Endothelial cell of umbilical vein (primary cell): ENCODE measurements at regions not wholly inside any gene's neighbourhood (a gene's known extent, or its start where the extent isn't known, plus 50 kb on each side); places are given as distances from the start of the nearest gene placed in this dataset.

Source experiments
- CTCF ChIP-seq, 2 donors: IDR thresholded peaks; 1 replicate in 1 of 2; 2 replicates in 1 of 2; pipeline ENCODE4 v1.5.1; 2011; ENCODE audit warnings: low read length in 2 of 2, mild to moderate bottlenecking in 2 of 2, moderate library complexity in 2 of 2, control low read depth in 1 of 2, inconsistent platforms in 1 of 2, low read depth in 1 of 2; ENCODE audit not compliant: insufficient read depth in 1 of 2; ENCODE audit errors: extremely low read depth in 1 of 2
- EZH2 ChIP-seq: IDR thresholded peaks from 2 replicates; pipeline ENCODE4 v1.6.1; 2012; ENCODE audit warnings: borderline replicate concordance, low read depth, mild to moderate bottlenecking, moderate library complexity, low read length, inconsistent platforms; ENCODE audit not compliant: severe bottlenecking
- FOS ChIP-seq: IDR thresholded peaks from 2 replicates; pipeline ENCODE4 v1.6.1; 2011; ENCODE audit warnings: mild to moderate bottlenecking, low read length, moderate library complexity, borderline replicate concordance; ENCODE audit not compliant: insufficient read depth
- GATA2 ChIP-seq: IDR thresholded peaks from 2 replicates; pipeline ENCODE4 v1.7.0; 2011; ENCODE audit warnings: low read depth, mild to moderate bottlenecking, moderate library complexity, mixed read lengths, low read length; ENCODE audit not compliant: insufficient read length, insufficient read depth
- JUN ChIP-seq: IDR thresholded peaks from 2 replicates; pipeline ENCODE4 v1.6.1; 2011; ENCODE audit warnings: borderline replicate concordance, low read depth; ENCODE audit not compliant: insufficient read length, insufficient read depth
- MAX ChIP-seq: IDR thresholded peaks from 2 replicates; pipeline ENCODE4 v1.6.1; 2011; ENCODE audit not compliant: insufficient read depth, insufficient read length
- MYC ChIP-seq: IDR thresholded peaks from one replicate; pipeline ENCODE4 v1.6.1; 2011; ENCODE audit warnings: mild to moderate bottlenecking, low read depth, low read length
- POLR2A ChIP-seq: IDR thresholded peaks from 2 replicates; pipeline ENCODE4 v1.6.1; 2012; ENCODE audit warnings: low read depth, mild to moderate bottlenecking, control low read depth, low read length
- POLR2AphosphoS5 ChIP-seq: IDR thresholded peaks from 2 replicates; pipeline ENCODE4 v1.6.1; 2012; ENCODE audit warnings: low read depth, mild to moderate bottlenecking, control low read depth, low read length, moderate library complexity; ENCODE audit not compliant: insufficient read depth

GRCh38 chr2:145543155-145543554 lies 1023.2 kb upstream of the ZEB2 start:
- TF ChIP-seq CTCF (IDR thresholded peaks at IDR 0.05; ENCODE audit: extremely low read depth in 1 of 2, insufficient read depth in 1 of 2, low read depth in 1 of 2, low read length in 2 of 2) (no peak), MYC (no peak), POLR2A (no peak), MAX (no peak), EZH2 (no peak), JUN (no peak), POLR2AphosphoS5 (no peak), FOS (no peak), GATA2 (no peak)
